Liver (tissue), 8 donors: ENCODE measurements at regions not wholly inside any gene's neighbourhood (a gene's known extent, or its start where the extent isn't known, plus 50 kb on each side); places are given as distances from the start of the nearest gene placed in this dataset.

Experiments used
- DNase-seq: peaks from one replicate; pipeline ENCODE4 v3.0.0-alpha.2; 2017; ENCODE audit warnings: low spot score
- H3K27ac ChIP-seq, 2 donors: one replicate each; pipeline ENCODE4 v1.7.0; 2013; ENCODE audit warnings: inconsistent platforms in 2 of 2, low read length in 2 of 2, control low read depth in 1 of 2, low read depth in 1 of 2, mild to moderate bottlenecking in 1 of 2
- H3K27me3 ChIP-seq, 4 donors: one replicate each; pipeline versions ENCODE4 v1.6.1 to v1.7.0; 2013; ENCODE audit warnings: low read length in 3 of 4, inconsistent platforms in 1 of 4, mild to moderate bottlenecking in 1 of 4, moderate library complexity in 1 of 4; ENCODE audit not compliant: control insufficient read depth in 4 of 4, insufficient read depth in 4 of 4
- H3K36me3 ChIP-seq, 4 donors: one replicate each; pipeline versions ENCODE4 v1.6.1 to v1.7.0; 2013; ENCODE audit warnings: low read length in 3 of 4, mild to moderate bottlenecking in 3 of 4, low read depth in 1 of 4, moderate library complexity in 1 of 4; ENCODE audit not compliant: control insufficient read depth in 4 of 4, insufficient read depth in 3 of 4
- H3K4me1 ChIP-seq, 4 donors: one replicate each; pipeline versions ENCODE4 v1.6.1 to v1.7.0; 2013; ENCODE audit warnings: low read length in 3 of 4, mild to moderate bottlenecking in 3 of 4, moderate library complexity in 1 of 4; ENCODE audit not compliant: control insufficient read depth in 4 of 4, insufficient read depth in 4 of 4
- H3K4me3 ChIP-seq, 3 donors: one replicate each; pipeline versions ENCODE4 v1.6.1 to v1.7.0; 2013; ENCODE audit warnings: low read length in 3 of 3, control low read depth in 1 of 3, low read depth in 1 of 3, mild to moderate bottlenecking in 1 of 3
- H3K9ac ChIP-seq, 2 donors: one replicate each; pipeline ENCODE4 v1.7.0; 2013; ENCODE audit warnings: low read length in 2 of 2, mild to moderate bottlenecking in 2 of 2, moderate library complexity in 2 of 2, control low read depth in 1 of 2, low read depth in 1 of 2
- H3K9me3 ChIP-seq, 4 donors: one replicate each; pipeline versions ENCODE4 v1.6.1 to v1.7.0; 2013; ENCODE audit warnings: low read length in 3 of 4; ENCODE audit not compliant: control insufficient read depth in 4 of 4
- ATF3 ChIP-seq: IDR thresholded peaks from 2 replicates; pipeline ENCODE4 v1.6.1; 2016; ENCODE audit warnings: antibody characterized with exemption
- CTCF ChIP-seq: fragments of 150-350 bp; IDR thresholded peaks from 2 replicates; pipeline ENCODE4 v1.5.1; 2017; ENCODE audit warnings: improper control_type of control experiment, low read depth, low read length; ENCODE audit not compliant: missing input control
- EGR1 ChIP-seq, 2 donors: IDR thresholded peaks; 2 replicates each; pipeline ENCODE4 v1.6.1; 2016 to 2018; ENCODE audit warnings: antibody characterized with exemption in 2 of 2, low read depth in 2 of 2
- FOXA1 ChIP-seq: IDR thresholded peaks from 2 replicates; pipeline ENCODE4 v1.6.1; 2016; ENCODE audit warnings: antibody characterized with exemption
- FOXA2 ChIP-seq: IDR thresholded peaks from 2 replicates; pipeline ENCODE4 v1.6.1; 2016; ENCODE audit warnings: antibody characterized with exemption
- GABPA ChIP-seq, 2 donors: IDR thresholded peaks in 1 of 2; conservative IDR thresholded peaks in 1 of 2; 2 replicates each; pipeline ENCODE4 v1.6.1; 2016; ENCODE audit warnings: antibody characterized with exemption in 2 of 2, mild to moderate bottlenecking in 1 of 2, moderate library complexity in 1 of 2
- HNF4A ChIP-seq, 2 donors: conservative IDR thresholded peaks; 2 replicates each; pipeline ENCODE4 v1.6.1; 2016; ENCODE audit warnings: antibody characterized with exemption in 2 of 2, mild to moderate bottlenecking in 2 of 2
- HNF4G ChIP-seq: IDR thresholded peaks from 2 replicates; pipeline ENCODE4 v1.6.1; 2016; ENCODE audit warnings: antibody characterized with exemption
- JUND ChIP-seq, 2 donors: IDR thresholded peaks; 2 replicates each; pipeline ENCODE4 v1.6.1; 2016; ENCODE audit warnings: antibody characterized with exemption in 2 of 2
- MAX ChIP-seq: IDR thresholded peaks from 2 replicates; pipeline ENCODE4 v1.6.1; 2016; ENCODE audit warnings: antibody characterized with exemption
- NR2F2 ChIP-seq: IDR thresholded peaks from 2 replicates; pipeline ENCODE4 v1.6.1; 2016; ENCODE audit warnings: antibody characterized with exemption
- RAD21 ChIP-seq, 2 donors: IDR thresholded peaks; 2 replicates each; pipeline ENCODE4 v1.6.1; 2016; ENCODE audit warnings: antibody characterized with exemption in 2 of 2, mild to moderate bottlenecking in 2 of 2
- RXRA ChIP-seq, 2 donors: IDR thresholded peaks; 2 replicates each; pipeline ENCODE4 v1.6.1; 2017 to 2018; ENCODE audit warnings: antibody characterized with exemption in 2 of 2, mild to moderate bottlenecking in 1 of 2
- SP1 ChIP-seq: IDR thresholded peaks from 2 replicates; pipeline ENCODE4 v1.6.1; 2018; ENCODE audit warnings: antibody characterized with exemption, mild to moderate bottlenecking
- TAF1 ChIP-seq: conservative IDR thresholded peaks from 2 replicates; pipeline ENCODE4 v1.6.1; 2016; ENCODE audit warnings: antibody characterized with exemption, mild to moderate bottlenecking
- YY1 ChIP-seq: IDR thresholded peaks from 2 replicates; pipeline ENCODE4 v1.6.1; 2016; ENCODE audit warnings: antibody characterized with exemption, mild to moderate bottlenecking
- WGBS: extraction: QIAGEN DNeasy Blood & Tissue Kit; methylation state at CpG from one replicate; pipeline ENCODE4 v1.1.7; 2013; 5-methylcytosine and 5-hydroxymethylcytosine counted together
- TF ChIP-seq, protein P1 (sequence below): IDR thresholded peaks from 2 replicates; pipeline ENCODE4 v1.6.1; 2016; ENCODE audit warnings: antibody characterized with exemption
- donor health status: healthy.
- donor health status: healthy.
- donor health status: healthy.
- donor health status: healthy.
- donor health status: healthy.

DNA sequence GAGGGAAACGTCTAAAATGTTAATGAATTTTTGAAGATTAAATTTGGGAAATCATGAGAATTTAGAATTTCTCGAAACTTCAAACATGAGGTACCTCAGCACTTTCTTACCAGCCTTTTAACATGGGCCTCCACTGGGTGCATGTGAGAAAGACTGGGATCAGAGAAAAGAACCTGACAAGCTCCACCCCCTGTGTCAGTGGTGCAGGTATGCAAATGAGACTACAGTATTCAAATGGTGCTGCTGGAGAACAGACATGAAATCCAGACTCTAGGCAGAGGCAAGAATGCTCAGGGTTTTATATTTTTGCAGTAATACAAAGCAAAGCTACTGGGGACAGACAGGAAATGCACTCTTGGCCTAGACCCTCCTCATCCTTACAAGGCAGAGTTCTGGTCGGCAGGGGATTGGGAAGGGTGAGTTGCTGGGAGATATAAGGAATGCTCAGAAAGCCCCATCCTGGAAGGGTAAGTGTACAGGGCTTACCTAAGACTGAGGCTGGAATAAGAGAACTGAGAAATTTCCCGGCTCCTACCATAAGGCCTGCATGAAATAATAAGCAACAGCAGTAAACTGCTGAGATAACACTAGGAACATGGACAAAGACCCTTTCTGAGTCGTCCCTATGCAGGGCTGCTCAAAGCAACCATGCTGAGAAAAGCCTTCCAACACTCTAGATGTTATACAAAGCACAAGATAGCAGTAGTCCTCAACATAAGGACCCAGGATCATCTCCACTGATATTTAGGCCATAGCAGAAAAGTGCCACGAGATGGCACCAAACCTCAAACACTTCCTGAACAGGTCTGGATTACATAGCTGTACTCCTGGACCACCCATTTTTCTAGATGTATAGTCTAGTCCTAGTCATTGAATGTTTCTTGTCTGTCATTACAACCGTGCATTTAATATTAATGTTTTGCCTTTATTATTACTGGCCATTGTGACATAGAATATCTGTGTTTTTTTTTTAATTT is 260.8 kb downstream of the RASSF9 start:
- TF ChIP-seq RAD21 (IDR thresholded peaks at IDR 0.05), result peak; percentile 82 to 90
- no peak for TF ChIP-seq EGR1 (IDR thresholded peaks at IDR 0.05; ENCODE audit: low read depth in 2 of 2)
- TF ChIP-seq CTCF, result peak; percentile 68
- TF ChIP-seq FOXA2, result peak; percentile 18
- H3K36me3 ChIP-seq, result no peaks in the 10 kb centered on the region
- H3K9ac ChIP-seq, result no peak overlapping the region
- H3K4me1 ChIP-seq, result no peaks in the 10 kb centered on the region
- no peaks in the 10 kb centered on the region for H3K27me3 ChIP-seq
- WGBS, result 53% methylated on average over 7 of the region's 7 CpGs
- no peak for DNase-seq
- H3K9me3 ChIP-seq, result no peaks in the 10 kb centered on the region
- no peak overlapping the region for H3K4me3 ChIP-seq
- H3K27ac ChIP-seq, result no peak overlapping the region

DNA sequence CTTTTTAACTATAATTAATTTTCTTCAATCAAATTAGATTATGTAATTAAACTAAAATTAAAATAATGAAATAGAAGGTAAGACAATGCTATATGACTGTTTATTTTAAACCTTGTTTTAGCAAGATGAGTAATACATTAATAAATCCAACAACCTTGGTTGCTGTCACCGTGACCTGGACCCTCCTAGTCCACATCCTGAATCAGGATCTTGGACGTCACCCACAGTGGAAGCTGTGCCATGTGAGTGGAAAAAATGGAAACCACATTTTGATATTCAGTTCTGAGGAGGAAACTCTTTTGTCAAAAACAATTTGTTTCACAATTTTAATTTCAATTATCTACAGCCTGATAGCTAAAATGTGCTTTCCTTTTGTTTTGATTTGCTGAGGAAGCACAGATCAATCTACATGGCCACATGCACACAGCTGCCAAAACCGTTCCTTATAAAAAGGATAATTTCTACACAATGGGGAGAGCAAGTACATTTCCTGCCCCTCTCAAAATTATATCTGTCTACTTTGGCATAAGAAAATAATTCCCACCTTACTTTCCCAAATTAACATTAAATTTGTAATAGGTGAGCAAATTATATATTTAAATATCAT is 255.5 kb downstream of the RASSF9 start:
- no peaks in the 10 kb centered on the region for H3K27me3 ChIP-seq
- no peak for DNase-seq
- H3K4me3 ChIP-seq, result no peak overlapping the region
- no peaks in the 10 kb centered on the region for H3K4me1 ChIP-seq
- H3K9me3 ChIP-seq, result no peaks in the 10 kb centered on the region
- WGBS, result 74% methylated on average over 3 of the region's 3 CpGs
- no peaks in the 10 kb centered on the region for H3K36me3 ChIP-seq
- no peak for TF ChIP-seq MAX
- no peak for TF ChIP-seq HNF4A (conservative IDR thresholded peaks at IDR 0.05)
- TF ChIP-seq, protein P1, sequence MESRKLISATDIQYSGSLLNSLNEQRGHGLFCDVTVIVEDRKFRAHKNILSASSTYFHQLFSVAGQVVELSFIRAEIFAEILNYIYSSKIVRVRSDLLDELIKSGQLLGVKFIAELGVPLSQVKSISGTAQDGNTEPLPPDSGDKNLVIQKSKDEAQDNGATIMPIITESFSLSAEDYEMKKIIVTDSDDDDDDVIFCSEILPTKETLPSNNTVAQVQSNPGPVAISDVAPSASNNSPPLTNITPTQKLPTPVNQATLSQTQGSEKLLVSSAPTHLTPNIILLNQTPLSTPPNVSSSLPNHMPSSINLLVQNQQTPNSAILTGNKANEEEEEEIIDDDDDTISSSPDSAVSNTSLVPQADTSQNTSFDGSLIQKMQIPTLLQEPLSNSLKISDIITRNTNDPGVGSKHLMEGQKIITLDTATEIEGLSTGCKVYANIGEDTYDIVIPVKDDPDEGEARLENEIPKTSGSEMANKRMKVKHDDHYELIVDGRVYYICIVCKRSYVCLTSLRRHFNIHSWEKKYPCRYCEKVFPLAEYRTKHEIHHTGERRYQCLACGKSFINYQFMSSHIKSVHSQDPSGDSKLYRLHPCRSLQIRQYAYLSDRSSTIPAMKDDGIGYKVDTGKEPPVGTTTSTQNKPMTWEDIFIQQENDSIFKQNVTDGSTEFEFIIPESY, result no peak
- no peak for TF ChIP-seq RAD21 (IDR thresholded peaks at IDR 0.05)
- TF ChIP-seq JUND (IDR thresholded peaks at IDR 0.05), result no peak
- TF ChIP-seq NR2F2, result no peak
- TF ChIP-seq SP1, result no peak
- no peak for TF ChIP-seq GABPA (IDR thresholded peaks at IDR 0.05 in 1 of 2, conservative IDR thresholded peaks at IDR 0.05 in 1 of 2)
- TF ChIP-seq YY1, result no peak
- no peak for TF ChIP-seq EGR1 (IDR thresholded peaks at IDR 0.05; ENCODE audit: low read depth in 2 of 2)
- TF ChIP-seq TAF1, result no peak
- no peak for TF ChIP-seq FOXA1
- no peak for TF ChIP-seq FOXA2
- no peak for TF ChIP-seq RXRA (IDR thresholded peaks at IDR 0.05)
- TF ChIP-seq CTCF, result no peak
- no peak for TF ChIP-seq HNF4G
- no peak for TF ChIP-seq ATF3
- no peak overlapping the region for H3K9ac ChIP-seq
- no peak overlapping the region for H3K27ac ChIP-seq
